NCI-H1436 treated with DMSO at 0.1 percent for 48 hours (cell line): ENCODE measurements at regions not wholly inside any gene's neighbourhood (a gene's known extent, or its start where the extent isn't known, plus 50 kb on each side); places are given as distances from the start of the nearest gene placed in this dataset.

ENCODE experiments used
- DNase-seq: peaks from one replicate; lab custom pipeline; 2025; lab: John Stamatoyannopoulos, UW

GRCh38 chr13:22130254-22130653 is 459.4 kb downstream of the FGF9 start:
- no peak for DNase-seq

DNA sequence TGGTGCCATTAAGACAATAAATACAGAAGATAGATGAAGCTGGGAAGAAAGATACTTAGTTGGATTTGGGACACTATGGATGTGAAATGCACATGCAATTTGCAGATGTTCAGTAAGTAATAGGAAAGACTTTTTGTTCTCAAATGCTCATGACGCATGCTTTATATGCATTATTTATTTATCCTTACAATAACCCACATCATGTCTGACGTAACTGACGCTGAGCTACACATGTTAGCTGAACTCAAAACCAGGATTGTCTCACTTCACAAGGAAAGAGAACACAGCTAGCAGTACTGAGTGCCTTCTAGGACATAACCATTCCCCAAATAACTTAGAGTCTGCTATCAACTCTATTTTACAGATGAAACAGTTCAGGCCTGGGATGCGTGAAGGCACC is 463.4 kb downstream of the FGF9 start:
- no peak for DNase-seq

DNA sequence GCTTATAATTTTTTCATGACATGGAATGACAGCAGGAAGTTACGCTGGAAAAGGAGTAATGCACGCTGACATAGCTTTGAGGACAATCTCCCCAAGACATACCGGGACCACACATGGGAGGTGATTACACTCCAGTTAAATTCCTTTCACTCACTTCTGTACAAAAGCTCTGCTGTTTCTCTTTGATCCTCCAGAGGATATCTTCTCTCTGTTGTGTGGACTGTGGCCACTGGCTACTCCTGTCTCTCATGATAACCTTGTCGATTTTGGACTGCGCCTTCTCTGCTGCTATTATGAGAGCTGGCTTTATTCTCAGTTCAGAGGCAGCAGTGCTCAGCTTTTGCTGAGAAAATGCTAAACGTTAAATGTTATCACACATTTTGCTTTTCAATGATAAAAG is 464.6 kb downstream of the FGF9 start:
- DNase-seq: no peak

GRCh38 chr13:22137361-22138050 is 466.6 kb downstream of the FGF9 start:
- no peak for DNase-seq

- no peak for DNase-seq
Measured at GRCh38 chr13:22138947-22139346, 468.1 kb downstream of the FGF9 start.

DNA sequence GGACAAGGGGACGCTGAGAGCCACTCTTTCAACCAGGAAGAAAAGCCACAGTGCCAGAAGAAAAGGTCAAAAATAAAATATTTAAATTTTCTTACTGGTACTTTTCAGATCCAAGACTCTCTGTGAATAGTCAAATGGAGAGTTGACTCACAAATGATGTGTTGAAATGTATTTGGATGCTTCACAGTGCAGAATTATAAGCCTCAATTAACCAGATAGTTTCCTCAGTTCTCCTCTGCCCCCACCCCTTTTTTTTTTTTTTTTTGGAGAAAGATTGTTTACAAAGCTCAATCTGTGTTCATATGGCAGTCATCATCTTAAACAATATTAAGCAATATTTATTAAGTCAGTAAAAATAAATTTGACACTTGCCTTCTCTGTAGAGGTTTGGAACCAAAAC is 470.8 kb downstream of the FGF9 start:
- DNase-seq: no peak

DNA sequence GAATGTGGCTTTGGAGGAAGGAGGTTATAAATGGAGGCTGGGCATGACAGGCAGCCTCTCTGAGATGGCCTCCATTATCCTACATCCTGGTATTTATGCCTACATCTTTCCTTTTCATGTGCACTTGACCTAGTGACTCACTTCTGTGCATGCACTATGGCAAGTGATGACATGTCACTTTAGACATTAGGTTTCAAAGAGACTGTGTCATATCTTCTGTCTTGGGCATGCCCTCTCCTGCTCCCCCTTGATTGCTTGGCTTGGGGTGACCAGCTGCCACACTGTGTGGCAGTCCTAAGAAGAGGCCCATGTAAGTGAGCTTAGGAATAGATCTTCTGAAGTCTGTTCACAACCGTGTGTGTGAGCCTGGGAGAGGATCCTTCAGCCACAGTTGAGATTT is 472.8 kb downstream of the FGF9 start:
- no peak for DNase-seq

- DNase-seq: no peak
Measured at GRCh38 chr13:22144806-22145205, 473.9 kb downstream of the FGF9 start.

DNA sequence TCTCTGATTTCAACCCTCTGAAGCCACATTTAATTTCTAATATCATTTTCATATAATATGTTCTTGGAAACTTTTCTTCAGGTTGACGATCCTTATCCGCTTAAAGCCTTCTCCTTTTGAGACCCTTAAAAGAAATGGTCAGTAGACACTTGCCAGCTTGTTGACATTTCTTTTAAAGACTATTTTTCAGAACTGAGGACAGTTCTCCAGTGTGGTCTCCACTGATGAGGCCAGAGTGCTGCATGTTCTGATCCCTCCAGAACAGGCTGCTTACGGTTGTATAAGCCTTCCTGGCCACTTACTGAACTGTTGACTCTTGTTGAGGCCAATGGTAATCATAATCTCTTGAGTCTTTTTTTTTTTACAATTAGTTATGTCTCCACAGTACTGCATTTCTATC is 477.3 kb downstream of the FGF9 start:
- no peak for DNase-seq

- DNase-seq: no peak
Measured at GRCh38 chr13:22152751-22153150, 481.9 kb downstream of the FGF9 start.

- no peak for DNase-seq
Measured at GRCh38 chr13:22154041-22154440, 483.2 kb downstream of the FGF9 start.

DNA sequence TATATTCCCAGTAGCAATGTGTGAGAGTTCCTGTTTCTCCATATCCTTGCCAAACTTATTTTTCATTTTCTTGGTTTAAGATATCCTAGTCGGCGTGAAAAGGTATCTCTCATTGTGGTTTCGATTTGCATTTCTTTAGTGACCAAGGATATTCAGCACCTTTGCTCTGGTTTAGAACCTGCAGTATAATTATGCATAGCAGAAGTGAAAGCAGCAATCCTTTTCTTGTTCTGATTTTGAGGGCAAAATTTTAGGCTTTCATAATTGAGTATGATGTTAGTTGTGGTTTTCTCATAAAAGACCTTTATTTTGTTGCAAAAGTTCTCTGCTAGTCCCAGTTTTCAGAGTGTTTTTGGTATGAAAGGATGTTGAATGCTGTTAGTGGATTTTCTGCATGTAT is 491.0 kb downstream of the FGF9 start:
- DNase-seq: no peak

- no peak for DNase-seq
Measured at GRCh38 chr13:22162889-22163288, 492.0 kb downstream of the FGF9 start.

- no peak for DNase-seq
Measured at GRCh38 chr13:22168437-22169190, 497.7 kb downstream of the FGF9 start.

GRCh38 chr13:22169473-22169872 is 498.6 kb downstream of the FGF9 start:
- DNase-seq: no peak

- no peak for DNase-seq
Measured at GRCh38 chr13:22173610-22174009, 502.7 kb downstream of the FGF9 start.

DNA sequence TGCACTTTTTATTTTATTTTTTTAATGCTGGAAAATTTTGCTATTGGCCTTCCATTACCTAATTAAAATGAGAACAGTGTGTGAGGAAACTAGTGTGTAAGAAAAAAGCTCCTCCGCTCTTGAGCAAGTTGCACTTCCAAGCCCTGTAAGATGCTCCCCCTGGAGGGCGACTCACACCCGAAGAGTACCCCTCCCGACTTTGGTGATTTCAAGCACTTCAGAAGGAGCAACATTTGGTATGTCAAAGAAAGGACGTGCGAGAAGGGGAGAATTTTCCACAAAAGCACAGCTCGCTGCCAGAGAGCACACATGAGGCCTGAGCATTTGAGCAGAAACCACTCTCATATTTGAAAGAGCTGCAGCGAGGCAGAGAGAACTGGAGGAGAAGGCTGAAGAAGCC is 504.4 kb downstream of the FGF9 start:
- no peak for DNase-seq

DNA sequence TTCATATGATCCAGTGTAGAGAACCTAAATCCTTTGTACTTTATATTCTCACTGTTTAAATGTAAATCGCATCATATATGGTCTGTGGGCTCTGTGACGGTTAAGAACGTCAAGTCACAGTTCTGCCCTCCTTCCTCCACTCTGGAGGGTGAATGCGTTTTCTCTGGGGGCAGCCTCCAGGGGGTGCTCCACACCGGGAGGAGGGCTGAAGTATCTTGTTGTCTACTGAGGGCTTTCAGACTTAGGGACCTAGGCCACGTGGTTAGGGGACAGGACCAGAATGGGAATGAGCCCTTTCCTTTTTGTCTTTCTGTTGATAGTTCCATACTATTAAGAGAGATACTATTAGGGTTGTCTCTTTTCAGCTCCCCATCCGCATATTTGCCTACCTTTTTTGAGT is 504.9 kb downstream of the FGF9 start:
- DNase-seq: no peak

DNA sequence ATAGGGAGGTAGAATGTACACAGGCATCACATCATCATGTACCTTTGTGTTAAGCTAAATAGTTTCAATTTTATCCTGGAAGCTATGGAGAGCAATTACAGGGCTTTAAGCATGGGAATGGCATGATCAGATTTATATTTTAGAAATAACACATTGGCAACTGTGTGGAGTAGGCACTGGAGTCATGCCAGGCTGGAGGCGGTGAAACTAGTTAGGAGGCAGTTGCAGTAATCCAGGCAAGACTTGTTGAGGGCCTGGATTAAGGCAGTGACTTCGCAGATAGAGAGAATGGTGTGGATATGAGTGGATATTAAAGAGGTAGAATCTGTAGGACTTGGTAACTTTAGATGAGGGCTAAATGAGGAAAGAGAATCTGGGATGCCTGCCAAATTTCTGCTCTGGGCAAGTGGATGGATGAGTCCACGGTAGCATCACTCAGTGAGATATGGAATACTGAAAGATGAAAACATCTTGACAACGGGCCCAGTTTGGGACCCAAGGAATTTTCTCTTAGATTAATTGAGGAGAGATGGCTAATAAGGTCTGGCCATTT is 506.2 kb downstream of the FGF9 start:
- no peak for DNase-seq

- no peak for DNase-seq
Measured at GRCh38 chr13:22178878-22179277, 508.0 kb downstream of the FGF9 start.

DNA sequence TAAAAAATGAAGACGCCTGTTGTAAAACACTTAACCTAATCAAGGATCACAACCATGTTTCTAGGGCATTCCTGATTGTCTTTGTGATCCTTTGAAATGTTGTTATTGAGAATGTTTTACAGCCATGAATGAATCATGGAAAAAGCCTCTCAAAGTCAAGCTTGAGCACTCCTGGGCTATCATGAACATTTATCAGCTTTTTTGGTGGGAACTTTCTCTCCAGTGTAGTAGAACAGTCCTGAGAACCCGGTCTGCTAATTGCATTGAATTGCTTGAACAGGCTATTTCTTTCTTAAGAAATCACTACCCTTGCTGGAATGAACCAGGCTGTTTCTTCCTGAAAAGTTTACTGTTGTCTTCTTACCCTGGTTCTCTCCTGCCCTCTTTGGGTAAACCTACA is 516.5 kb downstream of the FGF9 start:
- no peak for DNase-seq

- no peak for DNase-seq
Measured at GRCh38 chr13:22189176-22190048, 518.5 kb downstream of the FGF9 start.

GRCh38 chr13:22193070-22193469 is 522.2 kb downstream of the FGF9 start:
- DNase-seq: no peak
